Spleen (tissue), 7 donors: ENCODE measurements at regions not wholly inside any gene's neighbourhood (a gene's known extent, or its start where the extent isn't known, plus 50 kb on each side); places are given as distances from the start of the nearest gene placed in this dataset.

ENCODE experiments used
- CTCF ChIP-seq, 11 experiments: fragments of 200-600 bp in 7 of 11; fragments of 450-650 bp in 4 of 11; sonication (generic) in 4 of 11; IDR thresholded peaks in 8 of 11; conservative IDR thresholded peaks in 3 of 11; 1 replicate in 7 of 11; 2 replicates in 4 of 11; pipeline versions ENCODE4 v1.4.0 to v1.8.0; 2016 to 2021; ENCODE audit warnings: antibody characterized with exemption in 11 of 11, inconsistent platforms in 4 of 11, mild to moderate bottlenecking in 1 of 11
- POLR2A ChIP-seq, 3 donors: fragments of 450-650 bp; IDR thresholded peaks; one replicate each; pipeline ENCODE4 v1.5.1; 2017; ENCODE audit warnings: antibody characterized with exemption in 3 of 3, mild to moderate bottlenecking in 1 of 3
- POLR2AphosphoS5 ChIP-seq, 3 donors: sonication (generic); formaldehyde crosslinking; IDR thresholded peaks; one replicate each; pipeline ENCODE4 v1.5.1; 2017; ENCODE audit warnings: antibody characterized with exemption in 3 of 3
- donor health status: DM: no; HTN: no; CAD: no; lungs with moderate emphysema.
- donor health status: DM: no; HTN: no; CAD: no.
- donor health status: DM: no; HTN: no; CAD: no.

DNA sequence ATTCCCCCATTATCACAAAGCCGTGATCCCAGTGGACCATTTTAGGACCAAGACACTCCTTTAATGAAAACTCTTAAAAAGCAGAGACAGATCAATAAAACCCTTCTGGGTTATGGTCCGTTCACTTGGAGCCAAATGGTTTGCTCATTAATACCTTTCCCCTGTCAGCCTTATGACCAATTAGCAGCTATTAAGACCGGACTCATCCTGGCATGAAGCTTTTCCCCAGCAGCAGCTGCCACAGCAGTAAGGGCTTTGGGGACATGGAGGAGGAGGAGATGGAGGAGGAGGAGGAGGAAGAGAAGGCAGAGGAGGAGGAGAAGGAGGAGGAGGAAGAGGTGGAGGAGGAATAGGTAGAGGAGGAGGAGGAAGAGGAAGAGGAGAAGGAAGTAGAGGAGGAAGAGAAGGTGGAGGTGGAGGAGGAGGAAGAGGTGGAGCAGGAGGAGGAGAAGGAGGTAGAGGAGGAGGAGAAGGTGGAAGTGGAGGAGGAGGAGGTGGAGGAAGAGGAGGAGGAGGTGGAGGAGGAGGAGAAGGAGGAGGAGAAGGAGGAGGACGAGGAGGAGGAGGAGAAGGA is 50.1 kb upstream of the IRX3 start:
- TF ChIP-seq CTCF (IDR thresholded peaks at IDR 0.05 in 8 of 11, conservative IDR thresholded peaks at IDR 0.05 in 3 of 11) (no peak), POLR2AphosphoS5 (IDR thresholded peaks at IDR 0.05) (no peak), POLR2A (IDR thresholded peaks at IDR 0.05) (no peak)
